ENCODE measurements at regions not wholly inside any gene's neighbourhood (a gene's known extent, or its start where the extent isn't known, plus 50 kb on each side); places are given as distances from the start of the nearest gene placed in this dataset.

DNA sequence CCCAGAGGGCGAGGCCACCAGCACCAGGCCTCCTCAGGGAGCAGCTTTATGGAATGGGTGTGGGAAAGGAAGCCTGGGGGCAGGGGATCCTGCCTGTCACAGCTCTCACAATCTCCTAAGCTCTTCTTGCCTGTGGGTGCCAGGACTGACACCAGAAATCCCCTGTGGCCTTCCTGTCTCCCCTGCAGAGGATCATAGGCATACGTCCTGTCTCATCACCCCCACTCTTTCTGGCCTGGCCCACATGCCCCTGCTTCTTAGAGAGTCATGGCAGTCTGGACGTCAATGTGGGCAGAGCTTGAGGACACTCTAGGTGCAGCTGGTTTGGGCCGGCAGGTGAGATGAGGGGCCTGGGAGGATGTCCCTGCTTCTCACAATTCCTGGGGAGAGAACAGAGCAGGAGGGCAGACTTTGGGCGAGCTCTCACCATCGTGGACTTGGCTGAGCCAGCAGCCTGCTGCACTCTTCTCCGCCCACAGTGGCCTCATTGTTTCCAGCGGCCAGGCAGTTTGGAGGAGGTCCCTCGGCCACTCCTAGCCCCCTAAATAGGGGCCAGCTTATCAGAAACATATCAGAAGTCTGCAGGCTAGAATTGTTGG is 67.3 kb upstream of the ZFR start:
- Mint-ChIP-seq H3K4me1 (peaks cover 7% of the 10 kb centered on the region), H3K27ac (no peak overlapping the region), H3K36me3 (no peaks in the 10 kb centered on the region), H3K27me3 (ENCODE audit: low read depth) (peaks cover 6% of the 10 kb centered on the region), H3K9me3 (no peaks in the 10 kb centered on the region), H3K4me3 (no peak overlapping the region)
- TF ChIP-seq, protein P1, sequence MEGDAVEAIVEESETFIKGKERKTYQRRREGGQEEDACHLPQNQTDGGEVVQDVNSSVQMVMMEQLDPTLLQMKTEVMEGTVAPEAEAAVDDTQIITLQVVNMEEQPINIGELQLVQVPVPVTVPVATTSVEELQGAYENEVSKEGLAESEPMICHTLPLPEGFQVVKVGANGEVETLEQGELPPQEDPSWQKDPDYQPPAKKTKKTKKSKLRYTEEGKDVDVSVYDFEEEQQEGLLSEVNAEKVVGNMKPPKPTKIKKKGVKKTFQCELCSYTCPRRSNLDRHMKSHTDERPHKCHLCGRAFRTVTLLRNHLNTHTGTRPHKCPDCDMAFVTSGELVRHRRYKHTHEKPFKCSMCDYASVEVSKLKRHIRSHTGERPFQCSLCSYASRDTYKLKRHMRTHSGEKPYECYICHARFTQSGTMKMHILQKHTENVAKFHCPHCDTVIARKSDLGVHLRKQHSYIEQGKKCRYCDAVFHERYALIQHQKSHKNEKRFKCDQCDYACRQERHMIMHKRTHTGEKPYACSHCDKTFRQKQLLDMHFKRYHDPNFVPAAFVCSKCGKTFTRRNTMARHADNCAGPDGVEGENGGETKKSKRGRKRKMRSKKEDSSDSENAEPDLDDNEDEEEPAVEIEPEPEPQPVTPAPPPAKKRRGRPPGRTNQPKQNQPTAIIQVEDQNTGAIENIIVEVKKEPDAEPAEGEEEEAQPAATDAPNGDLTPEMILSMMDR (IDR thresholded peaks at IDR 0.05; ENCODE audit: unreplicated experiment) = no peak
- no peak for DNase-seq (ENCODE audit: low spot score in 2 of 2, unreplicated experiment in 2 of 2)

DNA sequence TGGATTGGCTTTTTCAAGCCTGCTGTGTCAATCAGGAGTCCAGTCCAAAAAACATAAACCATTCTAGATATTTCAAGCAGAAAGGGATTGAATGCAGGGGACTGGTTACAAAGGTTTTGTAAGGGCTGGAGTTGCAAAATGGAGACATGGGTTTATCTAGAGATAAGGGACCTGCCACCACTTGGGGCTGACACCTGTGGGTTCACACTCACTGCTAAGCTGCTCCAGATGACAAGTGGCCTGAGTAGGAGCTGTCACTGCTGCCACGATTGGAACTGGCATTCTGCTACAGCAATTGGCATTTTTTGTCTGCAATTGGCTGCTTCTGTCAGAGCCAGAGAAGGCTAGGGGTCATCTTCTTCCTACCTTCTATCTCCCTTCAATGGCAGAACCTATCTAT is 66.3 kb upstream of the ZFR start:
- TF ChIP-seq, protein P1 (IDR thresholded peaks at IDR 0.05; ENCODE audit: unreplicated experiment) = no peak
- H3K27ac Mint-ChIP-seq = no peak overlapping the region

DNA sequence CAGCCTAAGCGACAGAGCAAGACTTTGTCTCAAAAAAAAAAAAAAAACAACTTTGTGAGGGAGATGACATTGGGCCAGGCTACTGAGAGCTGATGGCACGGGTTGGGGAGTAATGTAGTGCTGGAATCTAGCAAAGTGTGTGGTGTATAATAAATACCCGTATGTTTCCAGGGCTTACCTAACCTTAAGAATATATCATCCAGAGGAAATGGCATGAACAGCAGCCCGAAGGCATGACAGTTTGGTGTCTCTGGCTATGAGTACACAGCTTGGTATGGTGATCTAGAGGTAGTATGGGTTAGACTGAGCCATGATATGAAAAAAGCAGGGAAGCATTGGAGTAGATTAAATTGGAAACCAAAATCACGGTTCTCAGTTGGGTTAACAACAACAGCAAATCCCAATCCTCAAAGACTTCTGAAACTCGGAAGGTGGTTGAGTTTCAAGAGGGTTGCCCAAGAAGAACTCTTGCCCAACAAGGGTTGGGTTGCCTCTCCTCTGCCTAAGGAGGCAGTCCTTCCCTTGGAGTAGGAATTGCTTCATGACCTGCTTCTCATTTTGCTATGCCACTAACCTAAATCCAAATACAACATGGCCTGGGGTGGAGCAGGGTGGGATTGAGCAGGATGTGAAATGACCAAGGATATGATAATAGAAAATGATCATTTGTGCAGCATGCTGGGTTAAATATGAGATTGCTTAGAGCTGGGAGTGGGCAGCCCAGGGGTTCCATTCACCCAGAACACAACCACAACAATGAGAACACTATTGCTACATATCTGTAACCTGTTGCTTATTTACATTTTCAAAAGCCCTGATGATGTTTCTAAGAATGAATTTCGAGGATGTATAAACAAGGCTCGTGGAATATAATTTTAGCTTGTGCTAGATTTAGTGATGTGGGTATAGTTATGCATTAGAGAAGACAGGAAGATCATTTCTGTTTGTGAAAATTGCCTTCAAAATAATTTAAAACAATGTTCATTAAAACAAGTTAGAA is 64.6 kb upstream of the ZFR start:
- Mint-ChIP-seq H3K27ac (no peak overlapping the region), H3K9me3 (no peaks in the 10 kb centered on the region), H3K4me3 (no peak overlapping the region), H3K36me3 (no peaks in the 10 kb centered on the region), H3K4me1 (peaks cover 26% of the 10 kb centered on the region), H3K27me3 (ENCODE audit: low read depth) (peaks cover 8% of the 10 kb centered on the region)
- TF ChIP-seq, protein P1 (IDR thresholded peaks at IDR 0.05; ENCODE audit: unreplicated experiment) = no peak
- DNase-seq (ENCODE audit: low spot score in 2 of 2, unreplicated experiment in 2 of 2) = no peak

More for the DNA sequence above, 66.3 kb upstream of the ZFR start:
- DNase-seq (ENCODE audit: low spot score in 2 of 2, unreplicated experiment in 2 of 2) = no peak
- H3K27me3 Mint-ChIP-seq (ENCODE audit: low read depth) = peaks cover 6% of the 10 kb centered on the region
- no peaks in the 10 kb centered on the region for H3K9me3 Mint-ChIP-seq
- H3K36me3 Mint-ChIP-seq = no peaks in the 10 kb centered on the region
- H3K4me1 Mint-ChIP-seq = peaks cover 12% of the 10 kb centered on the region
- no peak overlapping the region for H3K4me3 Mint-ChIP-seq

DNA sequence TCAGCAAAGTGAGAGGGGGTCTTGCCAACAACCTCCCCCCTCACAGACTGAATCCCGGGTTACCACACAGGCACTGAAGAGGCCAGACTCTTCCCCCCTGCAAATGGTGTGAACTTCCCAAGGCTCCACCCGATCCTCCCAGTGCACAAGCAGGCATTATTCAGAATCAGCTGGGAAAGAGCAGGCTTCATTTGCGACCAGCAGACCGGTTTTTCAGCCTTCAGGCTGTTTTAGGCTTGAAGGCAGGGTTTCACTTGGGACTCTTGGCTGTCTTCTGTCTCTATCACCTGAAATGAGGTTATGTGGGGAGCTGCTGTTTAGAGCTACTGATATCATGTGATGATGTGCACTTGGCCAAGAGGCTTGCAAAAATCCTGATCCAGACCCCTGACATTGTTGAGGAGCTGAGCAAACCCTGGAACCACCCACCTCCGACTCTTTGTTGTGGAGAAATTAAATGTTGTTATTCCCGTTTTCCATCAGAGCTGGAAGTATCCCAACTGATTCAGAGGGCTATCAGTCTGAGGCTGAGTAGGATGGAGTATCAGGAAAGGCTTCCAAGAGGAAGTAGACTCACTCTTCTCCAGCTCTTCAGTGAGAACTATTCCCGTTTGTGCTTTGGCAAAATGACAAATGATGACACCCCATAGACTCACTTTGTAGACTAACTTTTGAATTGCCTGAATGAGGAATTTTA is 63.3 kb upstream of the ZFR start:
- no peaks in the 10 kb centered on the region for H3K9me3 Mint-ChIP-seq
- H3K27ac Mint-ChIP-seq = no peak overlapping the region
- H3K36me3 Mint-ChIP-seq = no peaks in the 10 kb centered on the region
- H3K27me3 Mint-ChIP-seq (ENCODE audit: low read depth) = peaks cover 10% of the 10 kb centered on the region
- peaks cover 27% of the 10 kb centered on the region for H3K4me1 Mint-ChIP-seq
- no peak for DNase-seq (ENCODE audit: low spot score in 2 of 2, unreplicated experiment in 2 of 2)
- no peak overlapping the region for H3K4me3 Mint-ChIP-seq
- TF ChIP-seq, protein P1 (IDR thresholded peaks at IDR 0.05; ENCODE audit: unreplicated experiment) = no peak

DNA sequence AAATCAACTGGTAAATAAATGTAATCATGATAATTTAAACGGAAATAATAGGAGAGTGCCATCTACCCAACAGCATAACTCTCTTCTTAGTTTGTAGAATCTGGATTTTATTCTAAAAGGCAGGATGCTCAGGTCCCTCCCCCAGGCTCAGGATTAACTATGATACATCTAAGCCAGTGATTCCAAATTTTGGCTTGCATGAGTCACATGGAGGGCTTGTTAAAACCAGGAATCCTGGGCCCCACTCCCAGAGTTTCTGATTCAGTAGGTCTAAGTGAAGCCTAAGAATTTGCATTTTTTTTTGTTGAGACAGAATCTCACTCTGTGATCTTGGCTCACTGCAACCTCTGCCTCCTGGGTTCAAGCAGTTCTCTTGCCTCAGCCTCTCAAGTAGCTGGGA is 62.3 kb upstream of the ZFR start:
- Mint-ChIP-seq H3K4me1 (peaks cover 29% of the 10 kb centered on the region), H3K4me3 (no peak overlapping the region), H3K27ac (no peak overlapping the region), H3K9me3 (no peaks in the 10 kb centered on the region), H3K27me3 (ENCODE audit: low read depth) (peaks cover 15% of the 10 kb centered on the region), H3K36me3 (no peaks in the 10 kb centered on the region)
- TF ChIP-seq, protein P1 (IDR thresholded peaks at IDR 0.05; ENCODE audit: unreplicated experiment) = no peak
- DNase-seq (ENCODE audit: low spot score in 2 of 2, unreplicated experiment in 2 of 2) = no peak

Data from mesothelial cell of epicardium (in vitro differentiated cells).